Adrenal gland (tissue), 5 donors: ENCODE measurements at regions not wholly inside any gene's neighbourhood (a gene's known extent, or its start where the extent isn't known, plus 50 kb on each side); places are given as distances from the start of the nearest gene placed in this dataset.

Source experiments
- POLR2A ChIP-seq, 2 donors: fragments of 450-650 bp; IDR thresholded peaks; one replicate each; pipeline ENCODE4 v1.6.1; 2017; ENCODE audit warnings: antibody characterized with exemption in 2 of 2, mild to moderate bottlenecking in 2 of 2, moderate library complexity in 1 of 2
- TF ChIP-seq, protein P1 (sequence below), 6 experiments: fragments of 450-650 bp in 4 of 6; fragments of 200-600 bp in 2 of 6; sonication (generic) in 1 of 6; IDR thresholded peaks; 1 replicate in 5 of 6; 2 replicates in 1 of 6; pipeline versions ENCODE4 v1.5.1 to v1.8.0; 2016 to 2021; ENCODE audit warnings: antibody characterized with exemption in 6 of 6, mild to moderate bottlenecking in 2 of 6, moderate library complexity in 1 of 6
- donor health status: DM: no; HTN: no; CAD: no.

DNA sequence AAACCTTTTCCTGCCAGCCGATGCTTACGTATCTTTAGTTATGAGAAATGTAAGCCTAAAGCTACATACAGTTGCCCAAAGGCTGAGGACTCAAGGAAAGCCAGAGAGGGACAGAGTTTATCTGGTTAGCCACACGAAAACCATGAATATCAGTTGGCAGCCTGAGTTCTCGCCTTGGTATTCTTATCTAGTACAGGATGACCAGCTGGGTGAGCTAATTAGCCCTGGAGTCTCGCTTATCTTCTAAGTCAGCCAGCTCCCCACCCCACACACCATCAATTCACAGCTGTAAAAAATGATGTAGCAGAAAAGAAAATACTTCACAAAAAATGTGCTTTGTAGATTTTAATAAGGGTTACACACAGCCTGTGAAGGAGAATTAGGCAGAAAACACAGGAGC lies 617.5 kb upstream of the SOX11 start:
- TF ChIP-seq, protein P1, sequence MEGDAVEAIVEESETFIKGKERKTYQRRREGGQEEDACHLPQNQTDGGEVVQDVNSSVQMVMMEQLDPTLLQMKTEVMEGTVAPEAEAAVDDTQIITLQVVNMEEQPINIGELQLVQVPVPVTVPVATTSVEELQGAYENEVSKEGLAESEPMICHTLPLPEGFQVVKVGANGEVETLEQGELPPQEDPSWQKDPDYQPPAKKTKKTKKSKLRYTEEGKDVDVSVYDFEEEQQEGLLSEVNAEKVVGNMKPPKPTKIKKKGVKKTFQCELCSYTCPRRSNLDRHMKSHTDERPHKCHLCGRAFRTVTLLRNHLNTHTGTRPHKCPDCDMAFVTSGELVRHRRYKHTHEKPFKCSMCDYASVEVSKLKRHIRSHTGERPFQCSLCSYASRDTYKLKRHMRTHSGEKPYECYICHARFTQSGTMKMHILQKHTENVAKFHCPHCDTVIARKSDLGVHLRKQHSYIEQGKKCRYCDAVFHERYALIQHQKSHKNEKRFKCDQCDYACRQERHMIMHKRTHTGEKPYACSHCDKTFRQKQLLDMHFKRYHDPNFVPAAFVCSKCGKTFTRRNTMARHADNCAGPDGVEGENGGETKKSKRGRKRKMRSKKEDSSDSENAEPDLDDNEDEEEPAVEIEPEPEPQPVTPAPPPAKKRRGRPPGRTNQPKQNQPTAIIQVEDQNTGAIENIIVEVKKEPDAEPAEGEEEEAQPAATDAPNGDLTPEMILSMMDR (IDR thresholded peaks at IDR 0.05) = no peak
- TF ChIP-seq POLR2A (IDR thresholded peaks at IDR 0.05) = no peak
